MV-4-11 (cell line): ENCODE measurements at regions not wholly inside any gene's neighbourhood (a gene's known extent, or its start where the extent isn't known, plus 50 kb on each side); places are given as distances from the start of the nearest gene placed in this dataset.
"Not testable (repeated sequence)": the region's sequence is repeated elsewhere in the genome, so short reads cannot be mapped to it uniquely, and the experiment has no call there.

Experiments
- DNase-seq: peaks from one replicate; lab custom pipeline; 2025; lab: John Stamatoyannopoulos, UW

DNA sequence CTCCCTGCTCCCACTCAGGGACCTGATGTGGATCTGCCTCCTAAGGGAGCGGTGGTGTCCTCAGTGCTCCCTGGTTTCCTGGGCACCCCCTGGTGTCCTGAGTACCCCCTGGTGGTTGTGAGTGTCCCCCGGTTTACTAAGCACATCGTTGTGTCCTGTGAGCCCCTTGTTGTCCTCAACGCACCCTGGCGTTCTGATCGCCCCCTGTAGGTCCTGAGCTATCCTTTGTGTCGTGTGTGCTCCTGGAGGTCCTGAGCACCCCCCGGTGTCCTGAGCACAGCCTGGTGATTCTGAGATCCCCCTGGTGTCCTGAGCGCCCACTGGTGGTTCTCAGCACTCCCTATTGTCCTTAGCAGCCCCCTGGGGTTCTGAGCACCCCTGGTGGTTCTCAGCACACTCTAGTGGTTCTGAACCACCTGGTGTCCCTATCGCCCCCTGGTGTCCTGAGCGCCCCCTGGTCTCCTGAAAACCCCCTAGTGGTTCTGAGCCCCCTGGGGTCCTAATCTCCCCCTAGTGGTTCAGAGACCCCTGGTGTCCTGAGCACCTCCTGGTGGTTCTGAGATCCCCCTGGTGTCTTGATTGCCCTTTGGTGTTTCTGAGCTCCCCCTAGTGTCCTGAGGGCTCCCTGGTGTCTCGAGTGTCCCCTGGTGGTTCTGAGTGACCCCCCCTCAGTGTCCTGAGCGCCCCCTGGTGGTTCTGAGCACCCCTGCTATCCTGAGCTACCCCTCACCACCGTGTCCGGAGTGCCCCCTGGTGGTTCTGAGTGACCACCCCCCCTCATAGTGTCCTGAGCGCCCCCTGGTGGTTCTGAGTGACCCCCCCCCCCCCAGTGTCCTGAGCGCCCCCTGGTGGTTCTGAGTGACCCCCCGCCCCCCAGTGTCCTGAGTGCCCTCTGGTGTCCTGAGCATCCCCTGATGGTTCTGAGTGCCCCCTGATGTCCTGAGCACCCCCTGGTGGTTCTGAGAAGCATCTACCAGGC, 615.1 kb downstream of the TMEM121 start:
- DNase-seq = peak; percentile 46

DNA sequence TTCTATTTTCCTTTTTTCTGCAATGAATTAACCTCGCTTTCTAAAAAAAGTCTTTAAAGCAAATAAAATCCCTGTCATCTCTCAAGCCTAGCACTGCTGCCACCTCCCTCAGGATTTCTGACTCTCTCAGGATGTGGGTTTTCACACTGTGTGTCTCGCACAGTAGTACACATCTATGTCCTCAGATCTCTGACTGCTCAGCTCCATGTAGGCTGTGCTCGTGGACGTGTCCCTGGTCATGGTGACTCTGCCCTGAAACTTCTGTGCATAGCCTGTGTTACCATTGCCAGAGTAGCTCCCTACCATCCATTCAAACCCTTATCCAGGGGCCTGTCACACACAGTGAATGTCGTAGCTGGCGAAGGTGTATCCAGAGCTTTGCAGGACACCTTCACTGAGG, 619.3 kb downstream of the TMEM121 start:
- not testable (repeated sequence) for DNase-seq

DNA sequence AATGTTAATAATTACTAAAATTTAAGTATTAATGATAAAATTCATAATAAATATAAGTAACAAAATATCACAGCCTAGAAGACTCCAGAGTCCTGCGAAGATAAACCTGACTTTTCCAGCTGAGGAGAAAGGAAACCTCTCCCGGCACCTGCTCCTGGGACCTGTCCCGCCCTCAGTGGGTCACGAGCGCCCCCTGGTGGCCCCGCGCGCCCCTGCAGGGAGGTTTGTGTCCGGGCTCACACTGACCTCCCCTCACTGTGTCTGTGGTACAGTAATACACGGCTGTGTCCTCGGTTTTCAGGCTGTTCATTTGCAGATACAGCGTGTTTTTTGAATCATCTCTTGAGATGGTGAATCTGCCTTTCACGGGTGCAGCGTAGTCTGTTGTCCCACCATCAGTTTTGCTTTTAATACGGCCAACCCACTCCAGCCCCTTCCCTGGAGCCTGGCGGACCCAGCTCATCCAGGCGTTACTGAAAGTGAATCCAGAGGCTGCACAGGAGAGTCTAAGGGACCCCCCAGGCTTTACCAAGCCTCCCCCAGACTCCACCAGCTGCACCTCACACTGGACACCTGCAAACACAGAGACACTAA, 627.1 kb downstream of the TMEM121 start:
- peak; percentile 8 for DNase-seq

DNA sequence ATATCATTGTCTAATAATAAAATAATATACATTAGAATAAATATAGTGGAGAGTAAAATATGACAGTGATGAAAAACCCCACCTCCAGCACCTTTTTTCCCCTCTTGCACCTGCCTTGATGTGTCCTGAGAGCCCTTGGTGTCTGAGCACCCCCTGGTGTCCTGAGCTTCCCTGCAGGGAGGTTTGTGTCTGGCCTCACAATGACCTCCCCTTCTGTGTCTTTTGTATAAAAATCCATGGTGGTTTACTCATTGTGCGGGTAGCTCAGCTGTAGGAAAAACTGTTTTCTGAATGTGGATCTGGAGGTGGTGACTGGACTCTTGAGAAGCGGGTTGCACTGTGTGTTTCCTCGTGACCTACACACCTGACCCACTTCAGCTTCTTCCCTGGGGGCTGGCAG, 636.9 kb downstream of the TMEM121 start:
- DNase-seq = no peak

DNA sequence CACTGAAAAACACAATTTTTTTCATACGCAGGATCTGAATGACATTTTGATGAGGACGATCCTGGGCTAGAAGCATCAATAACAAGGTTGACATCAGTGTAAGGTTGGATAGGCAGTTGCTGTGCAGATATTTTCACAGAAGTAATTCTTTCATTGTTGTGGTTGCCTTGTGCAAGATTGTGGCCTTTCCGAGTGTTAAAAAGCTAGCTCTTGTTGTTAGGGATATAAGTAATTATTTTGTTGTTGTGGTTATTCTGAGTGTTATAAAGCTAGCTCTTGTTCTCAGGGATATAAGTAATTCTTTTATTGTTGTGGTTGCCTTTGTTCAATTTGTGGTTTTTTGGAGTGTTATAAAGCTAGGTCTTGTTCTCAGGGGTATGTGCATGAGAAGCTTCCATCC, 637.4 kb downstream of the TMEM121 start:
- not testable (repeated sequence) for DNase-seq

DNA sequence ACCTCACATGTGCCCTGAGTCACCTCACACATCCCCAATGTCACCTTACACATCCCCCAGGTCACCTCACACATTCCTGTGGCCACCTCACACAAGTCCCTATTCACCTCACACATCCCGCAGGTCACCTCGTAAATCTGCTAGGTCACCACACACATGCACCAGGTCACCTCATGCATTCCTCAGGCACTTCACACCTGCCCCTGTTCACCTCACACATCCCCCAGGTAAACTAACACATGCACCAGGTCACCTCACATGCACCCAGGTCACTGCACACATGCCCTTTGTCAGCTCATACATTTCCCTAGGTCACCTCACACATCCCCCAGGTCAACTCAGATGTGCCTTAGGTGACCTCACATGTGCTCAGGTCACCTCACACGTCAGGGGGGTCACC, 639.8 kb downstream of the TMEM121 start:
- no peak for DNase-seq

DNA sequence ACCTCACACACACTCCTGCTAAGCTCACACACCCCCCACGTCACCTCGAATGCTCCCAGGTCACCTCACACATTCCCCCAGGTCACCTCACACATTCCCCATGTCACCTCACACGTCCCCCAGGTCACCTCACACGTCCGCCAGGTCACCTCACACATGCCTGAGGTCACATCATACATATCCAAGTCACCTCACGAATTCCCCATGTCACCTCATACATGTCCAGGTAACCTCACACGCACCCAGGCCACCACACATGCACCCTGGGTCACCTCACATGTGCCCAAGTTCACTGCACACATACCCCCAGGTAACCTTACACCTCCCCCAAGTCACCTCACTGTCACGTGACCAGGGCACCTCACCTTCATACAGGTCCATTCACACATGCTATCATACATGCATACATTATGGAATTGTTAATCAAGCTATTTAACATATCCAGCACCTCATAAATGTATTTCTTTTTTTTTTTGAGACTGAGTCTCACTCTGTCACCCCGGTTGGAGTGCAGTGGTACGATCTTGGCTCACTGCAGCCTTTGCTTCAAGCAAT, 640.3 kb downstream of the TMEM121 start:
- no peak for DNase-seq

DNA sequence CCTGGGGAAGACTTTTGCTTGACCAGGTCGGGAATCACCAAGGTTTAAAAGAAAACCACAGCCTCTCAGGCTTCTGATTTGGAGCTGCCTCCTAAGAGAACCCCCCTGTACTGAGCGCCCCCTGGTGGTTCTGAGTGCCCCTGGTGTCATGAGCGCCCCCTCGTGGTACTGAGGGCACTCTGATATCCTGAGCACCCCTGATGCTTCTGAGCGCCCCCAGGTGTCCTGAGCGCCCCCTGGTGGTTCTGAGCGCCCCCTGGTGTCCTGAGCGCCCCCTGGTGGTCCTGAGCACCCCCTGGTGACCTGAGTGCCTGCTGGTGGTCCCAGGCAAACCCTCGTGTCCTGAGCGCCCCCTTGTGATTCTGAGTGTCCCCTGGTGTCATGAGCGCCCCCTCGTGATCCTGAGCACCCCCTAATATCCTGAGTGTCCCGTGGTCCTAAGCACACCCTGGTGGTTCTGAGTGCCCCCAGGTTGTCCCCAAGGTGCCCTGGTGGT, 643.8 kb downstream of the TMEM121 start:
- peak; percentile 34 for DNase-seq

DNA sequence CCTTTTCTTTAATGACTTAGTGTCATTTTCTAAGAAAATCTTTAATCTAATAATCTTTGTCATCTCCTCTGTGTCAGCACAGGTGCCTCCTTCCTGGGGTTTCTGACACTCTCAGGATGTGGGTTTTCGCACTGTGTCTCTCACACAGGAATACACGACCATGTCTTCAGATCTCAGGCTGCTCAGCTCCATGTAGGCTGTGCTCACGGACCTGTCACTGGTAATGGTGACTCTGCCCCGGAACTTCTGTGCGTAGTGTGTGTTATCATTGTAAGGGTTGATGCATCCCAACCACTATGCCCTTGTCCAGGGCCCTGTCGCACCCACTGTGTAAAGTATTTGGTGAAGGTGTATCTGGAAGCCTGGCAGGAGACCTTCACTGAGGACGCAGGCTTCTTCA, 647.8 kb downstream of the TMEM121 start:
- no peak for DNase-seq

DNA sequence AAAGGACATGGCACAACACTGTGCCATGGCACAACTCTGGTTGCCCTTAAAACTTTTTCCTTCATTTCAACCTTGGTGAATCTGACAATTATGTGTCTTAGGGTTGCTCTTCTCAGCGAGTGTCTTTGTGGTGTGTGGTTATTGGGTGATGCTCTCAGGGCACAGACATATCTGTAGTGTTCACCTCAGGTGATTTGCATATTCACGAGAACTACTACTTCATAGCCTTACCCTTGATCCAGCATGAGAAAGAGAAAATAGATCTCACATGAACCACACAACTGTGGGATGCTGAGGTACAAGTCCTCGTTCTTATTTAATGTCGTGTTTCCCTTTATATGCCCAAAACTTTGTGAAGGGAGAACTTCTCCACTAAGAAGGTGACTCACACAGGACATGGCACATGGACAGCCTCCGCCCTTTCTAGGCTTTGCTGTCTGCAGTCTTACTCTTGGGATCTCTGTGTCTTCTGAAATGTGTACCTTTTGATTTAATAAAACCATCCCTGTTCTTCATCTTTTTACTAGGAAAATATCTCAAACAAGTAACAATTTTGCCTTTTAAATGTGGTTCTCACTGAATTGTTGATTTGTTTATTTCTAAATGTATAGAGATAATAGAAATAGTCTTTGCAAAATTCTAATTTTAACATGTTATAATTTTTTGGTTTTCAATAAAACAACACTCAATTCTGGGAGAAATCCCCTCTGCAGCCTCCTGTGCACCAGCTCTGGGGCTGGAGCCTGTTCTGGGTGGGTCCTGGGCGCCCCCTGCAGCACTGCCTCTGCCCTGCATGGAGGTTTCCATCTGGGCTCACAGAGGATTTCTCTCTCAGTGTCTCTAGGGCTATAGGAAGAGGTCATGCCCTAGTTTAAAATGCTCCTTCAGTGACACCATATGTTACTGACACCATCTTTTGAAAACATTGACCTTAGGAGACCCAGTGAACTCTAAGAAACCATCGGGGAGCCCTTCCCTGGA, 651.2 kb downstream of the TMEM121 start:
- not testable (repeated sequence) for DNase-seq

DNA sequence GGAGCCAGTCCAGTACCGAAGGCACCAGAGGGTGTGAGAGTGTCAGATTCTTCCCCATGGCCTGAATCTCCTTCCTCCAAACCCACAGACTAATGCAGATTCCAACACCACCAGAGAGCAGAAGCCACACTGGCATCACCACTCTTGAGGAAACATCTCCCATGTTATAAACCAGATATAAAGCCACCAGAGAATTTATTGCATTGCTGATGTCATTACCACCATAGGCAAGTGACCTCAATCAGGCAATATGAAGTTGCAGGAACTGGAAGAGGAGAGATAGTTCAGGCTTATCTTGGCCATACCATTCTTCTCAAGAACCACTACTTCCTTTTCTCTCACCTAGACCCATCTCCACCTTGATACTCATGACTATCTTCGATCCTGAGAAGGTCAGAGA, 653.4 kb downstream of the TMEM121 start:
- no peak for DNase-seq

DNA sequence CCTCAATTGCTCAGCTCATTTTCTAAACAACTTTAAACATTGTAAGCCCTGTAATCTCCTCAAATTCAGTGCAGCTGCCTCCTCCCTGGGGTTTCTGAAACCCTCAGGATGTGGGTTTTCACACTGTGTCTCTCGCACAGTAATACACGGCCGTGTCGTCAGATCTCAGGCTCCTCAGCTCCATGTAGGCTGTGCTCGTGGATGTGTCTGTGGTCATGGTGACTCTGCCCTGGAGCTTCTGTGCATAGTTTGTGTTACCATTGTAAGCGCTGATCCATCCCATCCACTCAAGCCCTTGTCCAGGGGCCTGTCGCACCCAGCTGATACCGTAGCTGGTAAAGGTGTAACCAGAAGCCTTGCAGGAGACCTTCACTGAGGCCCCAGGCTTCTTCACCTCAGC, 658.4 kb downstream of the TMEM121 start:
- not testable (repeated sequence) for DNase-seq

DNA sequence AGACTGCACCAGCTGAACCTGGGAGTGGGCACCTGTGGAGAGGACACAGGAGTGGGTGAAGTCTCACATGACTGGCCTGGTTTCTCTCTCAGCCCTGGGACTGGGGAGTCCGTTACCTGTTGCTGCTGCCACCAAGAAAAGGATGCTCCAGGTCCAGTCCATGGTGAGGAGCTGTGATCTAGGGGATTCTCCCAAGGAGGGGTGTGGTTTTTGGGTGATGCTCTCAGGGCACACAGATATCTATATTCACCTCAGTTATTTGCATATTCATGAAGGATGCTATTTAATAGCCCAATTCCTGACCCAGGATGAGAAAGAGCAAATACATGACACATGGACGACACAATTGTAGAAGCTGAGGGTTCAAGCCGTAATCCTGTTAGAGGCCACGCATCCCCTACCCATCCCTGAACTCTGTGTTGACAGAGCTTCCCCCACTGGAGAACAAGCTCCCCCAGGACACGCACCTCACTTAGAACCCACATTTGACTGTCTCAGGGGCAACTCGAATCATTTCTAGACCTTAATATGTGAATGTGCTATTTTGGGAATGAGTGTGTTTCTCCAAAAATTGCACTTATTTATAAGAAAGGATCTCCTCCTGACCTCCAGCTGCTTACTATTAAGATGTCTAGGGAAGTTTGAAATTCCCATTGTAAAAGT, 658.9 kb downstream of the TMEM121 start:
- DNase-seq = not testable (repeated sequence)

DNA sequence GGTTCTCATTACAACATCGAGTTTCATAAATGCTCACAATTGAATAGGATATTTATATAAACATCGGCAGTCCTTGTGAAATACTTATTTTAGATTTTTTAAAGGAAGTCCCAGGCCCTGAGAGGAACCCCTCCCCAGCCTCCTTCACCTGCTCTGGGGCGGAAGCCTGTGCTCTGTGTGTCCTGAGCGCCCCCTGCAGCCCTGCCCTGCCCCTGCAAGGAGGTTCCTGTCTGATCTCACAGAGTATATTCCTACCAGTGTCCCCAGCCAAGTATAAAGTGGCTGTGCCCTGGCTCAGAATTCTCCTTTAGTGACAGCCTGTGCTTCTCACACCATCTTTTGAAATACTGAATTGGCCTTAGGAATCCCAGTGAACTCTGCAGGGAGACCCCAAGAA, 659.5 kb downstream of the TMEM121 start:
- DNase-seq = no peak

DNA sequence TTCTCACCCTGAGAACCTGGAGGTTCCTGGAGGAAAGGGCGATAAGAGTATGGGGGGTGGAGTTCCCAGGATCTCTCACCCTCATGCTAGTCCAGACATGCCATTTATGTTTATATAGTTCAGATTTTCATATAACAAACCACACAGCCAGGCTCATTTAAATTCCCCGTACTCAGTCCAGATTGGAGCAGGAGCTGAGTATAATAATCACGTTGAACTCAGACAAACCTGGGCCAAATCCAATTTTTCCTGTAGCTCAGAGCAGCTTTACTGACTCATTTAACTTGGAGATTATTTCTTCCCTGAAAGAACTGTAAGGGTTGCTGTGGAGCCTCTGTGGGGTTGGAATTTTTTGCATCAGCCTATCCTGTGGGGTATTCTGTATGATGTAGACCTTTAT, 660.8 kb downstream of the TMEM121 start:
- DNase-seq = no peak

DNA sequence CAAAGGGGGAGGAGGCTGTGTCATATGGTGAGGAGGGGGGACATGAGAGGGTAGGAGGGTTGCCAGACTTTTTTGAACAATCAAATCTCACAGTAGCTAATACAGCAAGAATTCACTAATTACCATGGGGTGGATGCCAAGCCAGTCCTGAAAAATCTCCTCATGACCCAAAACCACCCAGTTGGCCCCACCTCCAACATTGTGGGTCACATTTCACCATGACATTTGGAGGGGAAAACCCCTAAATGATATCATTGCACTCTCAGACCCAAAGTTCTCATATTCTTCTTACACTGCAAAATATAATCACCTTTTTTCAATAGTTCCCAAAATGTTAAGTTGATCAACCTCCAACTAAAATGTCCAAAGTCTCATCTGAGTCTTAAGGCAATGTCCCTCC, 666.3 kb downstream of the TMEM121 start:
- not testable (repeated sequence) for DNase-seq

DNA sequence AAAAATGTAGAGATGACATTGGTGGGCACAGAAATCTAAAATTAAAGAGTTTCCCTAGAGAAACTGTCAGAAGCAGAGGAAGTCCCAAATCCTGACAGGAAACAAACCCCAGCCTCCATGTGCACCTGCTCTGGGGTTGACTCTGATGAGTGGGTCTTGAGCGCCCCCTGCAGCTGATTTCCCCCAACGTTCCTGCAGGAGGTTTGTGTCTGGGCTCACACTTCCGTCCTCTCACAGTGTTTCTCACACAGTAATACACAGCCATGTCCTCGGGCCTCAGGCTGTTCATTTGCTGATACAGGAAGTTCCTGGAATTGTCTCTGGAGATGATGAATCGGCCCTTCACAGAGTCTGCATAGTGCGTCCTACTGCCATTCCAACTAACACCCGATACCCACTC, 670.1 kb downstream of the TMEM121 start:
- DNase-seq = not testable (repeated sequence)

DNA sequence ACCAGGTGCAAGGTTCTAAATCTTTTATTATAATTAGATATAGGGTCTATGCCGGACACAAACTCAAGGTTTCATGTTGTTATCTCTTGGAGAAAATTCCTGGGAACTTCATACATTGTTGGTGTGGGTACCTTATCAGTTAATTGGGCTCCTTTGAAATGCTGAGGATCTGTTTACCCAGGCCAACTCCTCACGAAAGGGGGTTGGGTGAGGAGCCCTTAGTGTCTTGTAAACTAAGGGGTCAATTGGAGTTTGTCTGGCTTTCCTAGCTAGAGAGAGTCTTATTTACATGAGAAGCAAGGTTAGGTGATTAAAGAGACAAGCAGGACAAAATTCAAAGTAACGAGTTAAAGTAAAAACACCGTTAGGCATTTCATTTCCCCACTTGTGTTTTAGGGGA, 670.9 kb downstream of the TMEM121 start:
- not testable (repeated sequence) for DNase-seq

DNA sequence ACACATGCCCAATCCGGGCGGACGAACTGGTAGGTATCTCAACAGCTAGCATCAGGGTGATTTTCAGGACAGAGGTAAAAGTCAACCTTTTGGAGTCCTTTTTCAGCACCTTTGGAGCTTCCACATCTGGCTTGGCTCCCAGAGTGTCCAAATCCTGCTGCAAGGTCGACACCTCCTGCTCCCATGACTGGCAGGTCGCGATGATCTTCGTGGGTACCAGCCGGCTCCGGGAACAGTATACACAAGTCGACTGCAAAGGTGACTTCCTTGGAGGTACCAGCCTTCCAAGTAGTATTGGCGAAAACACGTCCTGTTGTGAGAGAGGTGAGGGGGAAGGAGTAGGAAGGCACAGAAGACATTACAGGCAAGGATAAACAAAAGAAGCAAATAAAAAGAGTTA, 672.7 kb downstream of the TMEM121 start:
- DNase-seq = no peak

DNA sequence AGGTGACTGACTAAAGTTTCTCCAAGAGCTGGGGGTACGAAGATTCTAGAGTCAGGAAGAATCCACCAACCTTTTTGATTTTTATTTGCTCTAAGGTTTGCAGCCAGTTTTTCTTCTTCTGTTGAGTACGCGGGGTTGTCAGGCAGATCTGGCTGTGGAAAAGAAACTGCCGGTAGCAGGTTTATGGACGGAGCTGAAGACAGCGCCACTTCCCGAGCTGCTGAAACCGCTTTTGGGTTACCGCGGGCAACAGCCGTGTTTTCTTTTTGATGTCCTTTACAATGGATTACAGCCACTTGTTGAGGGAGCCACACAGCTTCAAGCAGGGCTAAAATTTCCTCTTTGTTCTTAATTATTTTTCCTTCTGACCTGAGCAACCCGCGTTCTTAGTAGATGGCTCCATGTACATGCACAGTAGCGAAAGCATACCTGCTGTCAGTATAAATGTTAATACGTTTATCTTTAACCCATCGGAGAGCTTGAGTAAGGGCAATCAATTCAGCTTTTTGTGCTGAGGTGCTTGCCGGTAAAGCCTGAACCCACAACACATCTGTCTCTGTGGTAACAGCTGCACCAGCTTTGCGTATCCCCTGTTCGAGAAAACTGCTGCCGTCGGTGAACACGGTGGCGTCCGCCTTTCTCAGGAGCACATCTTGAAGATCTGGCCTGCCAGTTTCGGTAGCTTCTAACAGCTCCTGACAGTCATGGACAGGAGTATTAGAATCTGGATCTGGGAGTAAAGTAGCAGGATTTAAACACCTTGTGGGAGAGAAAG, 674.3 kb downstream of the TMEM121 start:
- no peak for DNase-seq
